ENCODE measurements at regions not wholly inside any gene's neighbourhood (a gene's known extent, or its start where the extent isn't known, plus 50 kb on each side); places are given as distances from the start of the nearest gene placed in this dataset.

- ChIA-PET POLR2A (no interaction called here), CTCF (no interaction called here)
- no peak overlapping the region for H3K27ac Mint-ChIP-seq
- no peaks in the 10 kb centered on the region for H3K36me3 ChIP-seq (ENCODE audit: insufficient read depth, low read length)
- no peaks in the 10 kb centered on the region for H3K9me3 ChIP-seq (ENCODE audit: low read length)
- H3K27ac ChIP-seq (ENCODE audit: low read depth, low read length): no peak overlapping the region
- peaks cover 0 to 2% (median 0%) of the 10 kb centered on the region in 5 donors for H3K9me3 Mint-ChIP-seq
- no peak overlapping the region for H3K4me3 ChIP-seq (ENCODE audit: low read length)
- H3K27me3 Mint-ChIP-seq: no peaks in the 10 kb centered on the region
- H3K4me1 ChIP-seq (ENCODE audit: insufficient read depth, low read length): no peaks in the 10 kb centered on the region
- no peaks in the 10 kb centered on the region for H3K27me3 ChIP-seq (ENCODE audit: insufficient read depth, low read length, poor library complexity, severe bottlenecking)
- H3K36me3 Mint-ChIP-seq: no peaks in the 10 kb centered on the region
- no peak overlapping the region for H3K4me3 Mint-ChIP-seq
- H3K4me1 Mint-ChIP-seq: no peaks in the 10 kb centered on the region
- DNase-seq: no peak
Observed at GRCh38 chr5:57700072-57700471, 217.5 kb upstream of the ACTBL2 start.

GRCh38 chr5:57698802-57699201, 216.2 kb upstream of the ACTBL2 start:
- H3K9me3 ChIP-seq (ENCODE audit: low read length): no peaks in the 10 kb centered on the region
- ChIA-PET POLR2A (no interaction called here), CTCF (no interaction called here)
- Mint-ChIP-seq H3K36me3 (no peaks in the 10 kb centered on the region), H3K27ac (no peak overlapping the region), H3K4me1 (no peaks in the 10 kb centered on the region), H3K4me3 (no peak overlapping the region), H3K9me3 (peaks cover 0 to 2% (median 0%) of the 10 kb centered on the region in 5 donors), H3K27me3 (no peaks in the 10 kb centered on the region)
- no peak for DNase-seq
- no peak overlapping the region for H3K4me3 ChIP-seq (ENCODE audit: low read length)
- H3K27me3 ChIP-seq (ENCODE audit: insufficient read depth, low read length, poor library complexity, severe bottlenecking): no peaks in the 10 kb centered on the region
- no peaks in the 10 kb centered on the region for H3K36me3 ChIP-seq (ENCODE audit: insufficient read depth, low read length)
- no peak overlapping the region for H3K27ac ChIP-seq (ENCODE audit: low read depth, low read length)
- H3K4me1 ChIP-seq (ENCODE audit: insufficient read depth, low read length): no peaks in the 10 kb centered on the region

- Mint-ChIP-seq H3K9me3 (no peaks in the 10 kb centered on the region), H3K4me3 (no peak overlapping the region), H3K36me3 (no peaks in the 10 kb centered on the region), H3K27me3 (no peaks in the 10 kb centered on the region), H3K27ac (no peak overlapping the region), H3K4me1 (no peaks in the 10 kb centered on the region)
- Histone ChIP-seq H3K4me1 (ENCODE audit: insufficient read depth, low read length) (no peaks in the 10 kb centered on the region), H3K9me3 (ENCODE audit: low read length) (no peaks in the 10 kb centered on the region), H3K27me3 (ENCODE audit: insufficient read depth, low read length, poor library complexity, severe bottlenecking) (no peaks in the 10 kb centered on the region), H3K4me3 (ENCODE audit: low read length) (no peak overlapping the region), H3K36me3 (ENCODE audit: insufficient read depth, low read length) (no peaks in the 10 kb centered on the region), H3K27ac (ENCODE audit: low read depth, low read length) (no peak overlapping the region)
- POLR2A ChIA-PET: no interaction called here
- CTCF ChIA-PET: no interaction called here
- DNase-seq: no peak
Observed at GRCh38 chr5:57698086-57698485, 215.5 kb upstream of the ACTBL2 start.

- Histone ChIP-seq H3K4me3 (ENCODE audit: low read length) (no peak overlapping the region), H3K27me3 (ENCODE audit: insufficient read depth, low read length, poor library complexity, severe bottlenecking) (no peaks in the 10 kb centered on the region), H3K9me3 (ENCODE audit: low read length) (no peaks in the 10 kb centered on the region), H3K36me3 (ENCODE audit: insufficient read depth, low read length) (no peaks in the 10 kb centered on the region), H3K4me1 (ENCODE audit: insufficient read depth, low read length) (no peaks in the 10 kb centered on the region), H3K27ac (ENCODE audit: low read depth, low read length) (no peak overlapping the region)
- no peak for DNase-seq
- ChIA-PET POLR2A (no interaction called here), CTCF (no interaction called here)
- Mint-ChIP-seq H3K27me3 (no peaks in the 10 kb centered on the region), H3K9me3 (no peaks in the 10 kb centered on the region), H3K36me3 (no peaks in the 10 kb centered on the region), H3K4me1 (no peaks in the 10 kb centered on the region), H3K4me3 (no peak overlapping the region), H3K27ac (no peak overlapping the region)
Observed at GRCh38 chr5:57696825-57697570, 214.4 kb upstream of the ACTBL2 start.

DNA sequence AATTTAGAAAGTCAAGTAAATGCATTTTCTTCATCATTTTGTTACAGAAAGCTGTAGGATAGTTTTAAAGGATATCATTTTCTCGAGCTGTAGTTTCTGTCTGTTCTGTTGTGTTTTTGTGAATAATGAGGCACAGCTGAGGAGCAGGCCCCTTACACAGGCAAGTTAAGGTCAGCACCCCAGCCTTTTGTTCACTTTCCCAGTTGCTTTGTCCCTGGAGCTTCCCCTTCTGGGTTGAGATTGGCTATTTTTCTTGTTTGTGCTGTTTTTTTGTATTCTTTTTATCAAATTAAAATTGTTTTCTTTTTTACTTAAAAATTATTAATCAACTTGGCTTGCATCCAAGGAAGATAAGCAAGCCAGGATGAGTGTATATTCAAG, 213.8 kb upstream of the ACTBL2 start:
- no peaks in the 10 kb centered on the region for H3K36me3 Mint-ChIP-seq
- Histone ChIP-seq H3K9me3 (ENCODE audit: low read length) (no peaks in the 10 kb centered on the region), H3K4me1 (ENCODE audit: insufficient read depth, low read length) (no peaks in the 10 kb centered on the region), H3K36me3 (ENCODE audit: insufficient read depth, low read length) (no peaks in the 10 kb centered on the region), H3K27me3 (ENCODE audit: insufficient read depth, low read length, poor library complexity, severe bottlenecking) (no peaks in the 10 kb centered on the region), H3K4me3 (ENCODE audit: low read length) (no peak overlapping the region), H3K27ac (ENCODE audit: low read depth, low read length) (no peak overlapping the region)
- no peaks in the 10 kb centered on the region for H3K27me3 Mint-ChIP-seq
- no peak overlapping the region for H3K4me3 Mint-ChIP-seq
- no peaks in the 10 kb centered on the region for H3K4me1 Mint-ChIP-seq
- ChIA-PET POLR2A (no interaction called here), CTCF (no interaction called here)
- no peak overlapping the region for H3K27ac Mint-ChIP-seq
- no peaks in the 10 kb centered on the region for H3K9me3 Mint-ChIP-seq
- no peak for DNase-seq

- Histone ChIP-seq H3K9me3 (ENCODE audit: low read length) (no peaks in the 10 kb centered on the region), H3K27ac (ENCODE audit: low read depth, low read length) (no peak overlapping the region), H3K27me3 (ENCODE audit: insufficient read depth, low read length, poor library complexity, severe bottlenecking) (no peaks in the 10 kb centered on the region), H3K4me3 (ENCODE audit: low read length) (no peak overlapping the region), H3K36me3 (ENCODE audit: insufficient read depth, low read length) (no peaks in the 10 kb centered on the region), H3K4me1 (ENCODE audit: insufficient read depth, low read length) (no peaks in the 10 kb centered on the region)
- CTCF ChIA-PET: no interaction called here
- Mint-ChIP-seq H3K36me3 (no peaks in the 10 kb centered on the region), H3K4me1 (no peaks in the 10 kb centered on the region), H3K4me3 (no peak overlapping the region), H3K9me3 (no peaks in the 10 kb centered on the region), H3K27me3 (no peaks in the 10 kb centered on the region), H3K27ac (no peak overlapping the region)
- no peak for DNase-seq
- POLR2A ChIA-PET: no interaction called here
Observed at GRCh38 chr5:57695706-57696388, 213.2 kb upstream of the ACTBL2 start.

DNA sequence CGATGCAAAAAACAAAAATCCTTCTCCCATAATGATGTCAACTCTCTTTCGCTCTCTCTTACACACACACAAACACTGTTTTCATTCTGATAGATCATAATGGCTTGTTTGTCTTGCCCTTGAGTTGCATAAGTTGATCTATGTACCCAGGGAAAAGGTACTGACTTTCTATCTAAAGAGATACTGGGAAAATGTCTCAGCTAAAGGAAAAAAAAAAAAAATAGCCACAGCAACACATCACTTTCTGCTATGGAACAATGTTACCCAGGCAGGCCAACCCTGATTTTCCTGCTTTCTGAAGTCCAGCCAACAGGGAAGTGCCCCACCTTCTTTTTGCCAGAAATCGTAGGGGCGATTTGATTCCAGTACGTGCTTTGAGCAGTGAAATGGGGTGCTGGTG, 212.6 kb upstream of the ACTBL2 start:
- H3K9me3 Mint-ChIP-seq: no peaks in the 10 kb centered on the region
- CTCF ChIA-PET: no interaction called here
- H3K36me3 Mint-ChIP-seq: no peaks in the 10 kb centered on the region
- H3K4me3 ChIP-seq (ENCODE audit: low read length): no peak overlapping the region
- no peaks in the 10 kb centered on the region for H3K27me3 Mint-ChIP-seq
- no peaks in the 10 kb centered on the region for H3K36me3 ChIP-seq (ENCODE audit: insufficient read depth, low read length)
- POLR2A ChIA-PET: no interaction called here
- no peaks in the 10 kb centered on the region for H3K9me3 ChIP-seq (ENCODE audit: low read length)
- no peaks in the 10 kb centered on the region for H3K27me3 ChIP-seq (ENCODE audit: insufficient read depth, low read length, poor library complexity, severe bottlenecking)
- no peaks in the 10 kb centered on the region for H3K4me1 ChIP-seq (ENCODE audit: insufficient read depth, low read length)
- H3K27ac Mint-ChIP-seq: no peak overlapping the region
- DNase-seq: no peak
- H3K4me3 Mint-ChIP-seq: no peak overlapping the region
- H3K4me1 Mint-ChIP-seq: no peaks in the 10 kb centered on the region
- H3K27ac ChIP-seq (ENCODE audit: low read depth, low read length): no peak overlapping the region

DNA sequence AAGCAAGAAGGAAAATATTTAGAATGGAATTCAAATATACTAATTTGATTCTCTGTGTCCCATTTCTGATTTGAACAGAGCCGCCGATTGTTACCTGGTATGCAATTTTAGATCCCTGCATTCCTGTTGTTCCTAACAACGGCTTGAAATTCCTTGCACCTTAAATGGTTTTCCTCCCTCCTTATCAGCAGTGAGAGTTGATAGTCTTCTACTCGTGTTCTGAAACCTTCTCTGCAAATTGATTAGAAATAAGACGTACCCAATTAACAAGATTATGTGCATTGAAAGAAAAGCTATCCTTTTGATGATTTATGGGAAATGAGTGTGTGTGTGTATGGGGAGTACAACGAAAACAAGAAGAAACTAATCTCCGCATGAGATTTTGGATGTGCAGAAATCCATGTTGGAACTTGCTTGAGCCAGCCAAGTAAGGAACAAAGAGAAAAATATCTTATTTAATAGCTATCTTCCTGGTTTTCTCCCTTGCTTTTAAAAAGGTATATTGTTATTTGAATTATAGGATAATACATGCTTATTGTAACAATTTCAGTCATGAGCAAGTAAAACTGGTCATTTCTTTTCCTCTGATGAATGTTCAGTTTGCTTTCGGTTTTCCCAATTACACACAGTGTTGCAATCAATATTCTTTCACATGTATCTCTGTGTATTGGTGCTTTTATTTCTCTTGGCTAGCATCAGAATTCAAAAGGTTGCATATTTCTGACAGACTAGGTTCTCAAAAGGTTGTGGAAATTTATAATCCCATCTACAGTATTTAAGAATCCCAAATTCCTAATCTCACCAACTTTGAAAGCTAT, 211.1 kb upstream of the ACTBL2 start:
- Mint-ChIP-seq H3K4me1 (no peaks in the 10 kb centered on the region), H3K27me3 (no peaks in the 10 kb centered on the region), H3K4me3 (no peak overlapping the region), H3K9me3 (no peaks in the 10 kb centered on the region), H3K27ac (no peak overlapping the region), H3K36me3 (no peaks in the 10 kb centered on the region)
- no peak for DNase-seq
- H3K4me3 ChIP-seq (ENCODE audit: low read length): no peak overlapping the region
- H3K9me3 ChIP-seq (ENCODE audit: low read length): no peaks in the 10 kb centered on the region
- H3K27me3 ChIP-seq (ENCODE audit: insufficient read depth, low read length, poor library complexity, severe bottlenecking): no peaks in the 10 kb centered on the region
- no peaks in the 10 kb centered on the region for H3K36me3 ChIP-seq (ENCODE audit: insufficient read depth, low read length)
- POLR2A ChIA-PET: no interaction called here
- CTCF ChIA-PET: no interaction called here
- H3K27ac ChIP-seq (ENCODE audit: low read depth, low read length): no peak overlapping the region
- no peaks in the 10 kb centered on the region for H3K4me1 ChIP-seq (ENCODE audit: insufficient read depth, low read length)

All from CD8-positive, alpha-beta memory T cell (primary cell).